Activated CD4-positive, alpha-beta T cell treated with anti-CD3 and anti-CD28 coated beads, Interleukin-2, amount 50 U/mL, for 16 hours (primary cell): ENCODE measurements at regions not wholly inside any gene's neighbourhood (a gene's known extent, or its start where the extent isn't known, plus 50 kb on each side); places are given as distances from the start of the nearest gene placed in this dataset.
"Not testable (repeated sequence)": the region's sequence is repeated elsewhere in the genome, so short reads cannot be mapped to it uniquely, and the experiment has no call there.

ENCODE experiments used
- DNase-seq: peaks from one replicate; pipeline ENCODE4 v3.0.0-alpha.2; 2020

DNA sequence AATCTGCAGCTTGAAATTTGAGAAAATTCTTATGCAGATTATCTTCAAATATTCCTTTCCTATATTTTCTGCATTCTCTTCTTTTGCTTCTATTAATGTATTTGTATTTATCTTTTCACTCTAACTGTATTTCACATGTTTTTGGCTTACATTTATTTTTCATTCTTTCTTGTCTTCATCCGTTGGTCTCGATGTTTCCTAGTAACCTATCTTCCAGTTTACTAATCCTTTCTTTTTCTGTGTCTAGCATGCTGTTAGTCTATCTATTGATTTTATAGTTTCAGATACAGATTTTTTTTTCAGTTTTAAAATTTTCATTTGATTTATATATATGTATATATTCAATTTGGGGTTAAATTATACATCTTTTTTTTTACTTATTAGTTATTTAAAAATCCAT, 556.2 kb downstream of the RFPL4B start:
- no peak for DNase-seq

GRCh38 chr6:112906726-112907125, 559.6 kb downstream of the RFPL4B start:
- DNase-seq: no peak

- DNase-seq: no peak
Observed at GRCh38 chr6:112909781-112910180, 562.7 kb downstream of the RFPL4B start.

- DNase-seq: no peak
Observed at GRCh38 chr6:112910256-112910655, 563.1 kb downstream of the RFPL4B start.

- DNase-seq: no peak
Observed at GRCh38 chr6:112911959-112912358, 564.8 kb downstream of the RFPL4B start.

DNA sequence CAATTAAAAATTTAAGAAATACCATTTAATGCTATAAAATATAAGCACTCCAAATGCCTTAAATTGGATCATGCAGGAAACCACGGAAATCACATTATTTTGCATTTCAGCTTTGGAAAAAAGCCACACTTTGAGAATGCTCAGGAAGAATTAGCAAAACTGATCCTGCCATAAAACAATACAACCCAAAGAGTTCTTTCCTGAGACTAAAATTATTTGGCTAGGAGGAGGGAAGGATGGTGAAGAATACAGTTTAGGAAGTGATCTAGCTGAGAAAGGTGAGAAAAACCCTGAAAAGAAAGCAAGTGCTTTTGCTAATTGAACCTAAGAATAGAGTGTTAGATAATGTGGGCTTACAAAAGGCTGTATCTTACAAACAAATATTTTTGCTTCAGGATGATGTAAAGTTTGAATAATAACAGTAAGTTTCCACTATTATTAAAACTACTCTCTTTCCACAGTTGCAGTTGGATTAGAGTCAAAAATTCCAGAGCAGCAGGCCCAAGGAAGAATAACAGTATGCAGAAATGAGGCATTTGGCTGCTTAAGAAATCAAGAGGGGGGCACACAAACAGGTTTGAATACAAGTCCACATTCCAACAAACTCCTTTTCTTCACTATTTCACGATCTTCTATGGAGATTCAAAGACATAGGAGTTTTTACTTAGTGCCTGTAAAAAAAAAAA, 565.4 kb downstream of the RFPL4B start:
- no peak for DNase-seq

DNA sequence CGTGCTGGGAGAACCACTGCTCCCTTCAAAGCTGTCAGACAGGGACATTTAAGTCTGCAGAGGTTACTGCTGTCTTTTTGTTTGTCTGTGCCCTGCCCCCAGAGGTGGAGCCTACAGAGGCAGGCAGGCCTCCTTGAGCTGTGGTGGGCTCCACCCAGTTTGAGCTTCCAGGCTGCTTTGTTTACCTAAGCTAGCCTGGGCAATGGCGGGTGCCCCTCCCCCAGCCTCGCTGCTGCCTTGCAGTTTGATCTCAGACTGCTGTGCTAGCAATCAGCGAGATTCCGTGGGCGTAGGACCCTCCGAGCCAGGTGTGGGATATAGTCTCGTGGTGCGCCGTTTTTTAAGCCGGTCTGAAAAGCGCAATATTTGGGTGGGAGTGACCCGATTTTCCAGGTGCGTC, 572.6 kb downstream of the RFPL4B start:
- not testable (repeated sequence) for DNase-seq

GRCh38 chr6:112920994-112921393, 573.9 kb downstream of the RFPL4B start:
- DNase-seq: no peak

DNA sequence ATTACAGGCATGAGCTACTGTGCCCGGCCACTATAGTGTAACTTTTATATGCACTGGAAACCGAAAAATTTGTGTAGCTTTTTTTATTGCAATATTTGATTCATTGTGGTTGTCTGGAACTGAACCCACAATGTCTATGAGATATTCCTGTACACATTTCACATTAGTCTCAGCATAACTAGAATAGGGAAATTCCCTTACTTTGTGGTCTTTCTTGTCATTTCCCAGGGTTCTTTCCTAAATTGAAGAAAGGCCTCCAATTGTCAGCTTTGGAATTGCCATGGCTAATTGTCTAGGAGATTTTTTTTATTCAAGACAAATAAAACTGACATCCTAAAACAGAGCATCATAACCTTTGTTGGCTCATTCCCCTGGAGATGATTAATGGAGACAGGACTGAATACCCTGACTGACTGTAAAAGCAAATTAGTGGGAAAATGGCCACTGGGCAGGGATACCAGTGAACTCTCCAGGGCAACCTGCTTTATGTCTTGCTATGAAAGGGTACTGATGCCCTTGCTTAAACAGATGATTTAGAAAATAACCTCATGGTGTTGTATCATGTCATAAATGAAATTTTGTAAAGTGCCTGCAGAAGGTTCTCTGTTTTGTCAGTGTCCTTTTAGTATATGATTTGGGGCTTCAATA, 576.9 kb downstream of the RFPL4B start:
- DNase-seq: no peak

GRCh38 chr6:112925702-112926101, 578.6 kb downstream of the RFPL4B start:
- no peak for DNase-seq

DNA sequence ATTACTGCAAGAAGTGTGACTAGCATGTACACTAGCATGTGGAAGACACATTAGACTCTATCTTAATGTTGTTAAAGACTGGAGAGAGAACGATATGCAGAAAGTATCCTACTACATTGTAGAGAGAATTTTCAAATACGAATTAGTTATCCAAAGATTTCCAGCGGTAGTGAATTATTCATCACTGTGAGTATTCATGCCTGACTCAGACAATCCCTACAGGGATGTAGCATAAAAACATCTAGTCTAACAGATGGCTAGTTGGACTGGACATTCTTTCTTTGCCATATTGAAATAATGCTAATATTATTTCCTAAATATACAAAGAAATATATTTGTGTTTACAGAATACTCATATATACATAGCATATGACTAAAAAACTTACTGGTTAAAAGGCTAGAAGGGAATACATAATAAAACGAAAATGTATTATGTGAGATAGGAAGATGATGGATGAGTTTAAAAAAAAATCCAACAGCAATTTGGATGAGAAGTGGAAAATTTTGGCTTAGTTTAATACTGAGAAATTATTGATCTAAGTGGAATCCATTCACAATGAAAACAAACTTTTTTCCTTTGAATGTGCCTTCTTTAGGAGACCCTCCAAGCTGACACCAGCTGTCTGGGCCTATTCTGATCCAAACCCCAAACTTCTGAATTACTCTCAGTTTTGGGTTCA, 580.7 kb downstream of the RFPL4B start:
- DNase-seq: no peak

DNA sequence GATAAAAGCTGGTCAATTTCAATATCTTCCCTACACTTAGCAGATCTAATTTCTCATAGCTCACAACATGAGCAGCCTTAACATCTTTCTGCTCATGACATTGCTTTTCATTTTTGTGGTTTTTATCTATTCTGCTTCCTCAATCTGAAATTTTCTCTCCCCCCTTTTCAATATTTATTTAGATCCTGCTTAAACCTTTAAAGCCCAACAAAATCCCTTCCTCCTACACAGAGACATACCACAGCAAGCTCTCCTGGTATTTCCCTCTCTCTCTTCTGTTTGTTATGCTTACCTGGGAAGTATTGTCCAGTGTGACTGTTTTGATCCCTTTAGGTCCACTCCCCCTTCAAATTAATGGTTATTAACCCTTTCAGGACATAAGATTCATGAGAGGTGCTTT, 582.5 kb downstream of the RFPL4B start:
- DNase-seq: no peak

DNA sequence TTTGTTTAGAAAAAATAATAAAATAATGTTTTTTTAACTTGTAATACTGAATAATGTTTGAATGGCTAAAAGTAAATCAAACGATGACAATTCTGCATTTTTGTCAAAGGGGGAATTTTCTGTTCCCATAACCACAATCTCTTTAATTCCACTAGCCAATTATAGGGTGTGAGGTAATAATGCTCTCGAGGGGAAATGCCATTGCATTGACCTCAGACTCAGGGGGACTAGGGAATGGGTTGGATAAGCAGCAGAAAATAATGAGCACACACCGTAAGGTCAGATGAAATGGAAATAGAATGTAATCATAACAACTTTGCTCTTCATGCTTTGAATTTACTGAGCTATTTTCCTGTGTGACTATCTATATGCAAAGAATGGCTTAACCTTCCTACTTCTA, 584.7 kb downstream of the RFPL4B start:
- DNase-seq: no peak

GRCh38 chr6:112933947-112934346, 586.8 kb downstream of the RFPL4B start:
- no peak for DNase-seq

- DNase-seq: no peak
Observed at GRCh38 chr6:112934433-112935327, 587.5 kb downstream of the RFPL4B start.

GRCh38 chr6:112935402-112936078, 588.4 kb downstream of the RFPL4B start:
- no peak for DNase-seq

GRCh38 chr6:112936079-112936472, 588.9 kb downstream of the RFPL4B start:
- DNase-seq: no peak

DNA sequence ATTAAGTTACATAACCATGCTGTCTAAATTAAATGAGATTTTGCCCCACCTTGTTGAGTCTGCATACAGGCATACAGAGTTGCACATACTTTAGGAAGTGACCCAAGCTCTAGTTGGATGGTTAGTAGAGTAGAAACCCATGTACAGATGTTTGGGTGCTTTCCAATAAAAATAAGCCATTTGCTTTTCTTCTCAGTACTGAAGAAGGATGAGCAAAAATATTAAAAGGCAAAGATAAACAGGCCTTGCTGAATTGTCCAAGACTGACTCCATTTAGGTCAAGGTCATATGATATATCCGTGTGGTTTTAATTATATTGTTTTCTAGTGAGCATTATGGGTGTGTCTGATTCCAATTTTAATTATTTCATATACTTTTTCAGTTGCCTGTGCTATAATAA, 589.4 kb downstream of the RFPL4B start:
- no peak for DNase-seq

DNA sequence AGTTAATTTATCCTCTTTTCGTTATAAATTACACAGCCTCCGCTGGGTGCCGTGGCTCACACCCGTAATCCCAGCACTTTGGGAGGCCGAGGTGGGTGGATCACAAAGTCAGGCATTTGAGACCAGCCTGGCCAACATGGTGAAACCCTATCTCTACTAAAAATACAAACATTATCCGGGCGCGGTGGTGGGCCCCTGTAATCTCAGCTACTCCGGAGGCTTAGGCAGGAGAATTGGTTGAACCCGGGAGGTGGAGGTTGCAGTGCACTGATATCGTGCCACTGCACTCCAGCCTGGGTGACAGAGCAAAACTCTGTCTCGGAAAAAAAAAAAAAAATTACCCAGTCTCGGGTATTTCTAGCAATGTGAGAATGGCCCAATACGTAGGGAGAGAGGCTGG, 590.6 kb downstream of the RFPL4B start:
- not testable (repeated sequence) for DNase-seq

- no peak for DNase-seq
Observed at GRCh38 chr6:112938650-112939049, 591.5 kb downstream of the RFPL4B start.

DNA sequence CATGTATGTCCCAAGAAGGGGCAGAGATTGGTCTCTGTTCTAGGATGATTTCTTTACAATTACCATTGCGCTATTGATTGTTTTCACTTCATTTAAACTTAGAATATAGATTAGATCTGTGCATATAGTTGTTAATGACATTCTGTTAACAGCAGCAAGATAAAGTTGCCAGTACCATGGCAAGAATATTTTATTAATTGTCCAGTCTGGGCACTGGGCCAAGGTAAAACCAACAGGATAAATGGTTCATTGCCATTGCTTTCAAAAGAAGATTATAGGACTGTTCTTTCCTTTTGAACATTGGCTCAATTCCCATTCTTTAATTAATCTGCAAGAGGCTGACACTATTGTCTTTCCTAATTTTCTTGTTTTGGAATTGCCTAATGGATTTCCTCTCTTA, 592.4 kb downstream of the RFPL4B start:
- no peak for DNase-seq

DNA sequence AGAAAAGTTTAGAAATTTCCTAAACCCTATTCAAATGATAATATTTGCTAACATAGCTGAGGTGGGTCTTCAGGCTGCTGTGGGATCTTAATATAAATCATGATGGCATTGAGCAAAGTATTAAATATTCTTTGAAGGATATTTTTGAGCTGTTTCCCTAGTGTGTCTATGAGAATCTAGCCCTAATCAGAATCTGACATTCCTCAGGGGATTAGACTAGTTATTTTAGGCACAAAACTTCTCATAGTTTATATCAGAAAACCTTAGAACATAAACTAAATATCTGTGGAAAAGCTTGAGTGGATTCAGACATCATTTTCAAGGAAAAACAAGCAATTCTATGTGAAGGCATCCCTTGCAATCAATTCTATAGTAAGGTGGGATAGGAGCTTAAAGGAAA, 594.5 kb downstream of the RFPL4B start:
- no peak for DNase-seq

GRCh38 chr6:112946051-112946450, 598.9 kb downstream of the RFPL4B start:
- DNase-seq: no peak
